HCT116 (cell line): ENCODE measurements at regions not wholly inside any gene's neighbourhood (a gene's known extent, or its start where the extent isn't known, plus 50 kb on each side); places are given as distances from the start of the nearest gene placed in this dataset.

Experiments
- ATAC-seq: fragments of 200-7000 bp; cut with Tn5 transposase; 2 replicates; pipeline ENCODE4 v1.9.1; 2020; ENCODE audit warnings: mild to moderate bottlenecking, moderate library complexity
- BruUV-seq: library from RNA; stranded (reverse); fragments of 400-500 nt; replicated peaks from 2 replicates; lab custom pipeline; 2021; lab: Mats Ljungman, UMichigan
- CTCF ChIA-PET: fragments of 300-600 bp; sonication (Branson Sonifier 250); formaldehyde crosslinking; loops from one replicate; lab custom pipeline; 2021; ENCODE audit warnings: antibody characterized with exemption; lab: Charles Lee
- POLR2A ChIA-PET: fragments of 300-600, 350-600 bp; sonication (Branson Sonifier 250); formaldehyde crosslinking; loops from one replicate; lab custom pipeline; 2021; ENCODE audit warnings: antibody characterized with exemption; lab: Charles Lee
- RAD21 ChIA-PET, 2 experiments: fragments of 300-600 bp; sonication (Branson Sonifier 250); formaldehyde crosslinking; loops; one replicate each; lab custom pipeline; 2023; ENCODE audit warnings: low total read pairs in 2 of 2; ENCODE audit not compliant: uncharacterized antibody in 2 of 2, unreplicated experiment in 2 of 2, low non-redundant PET in 1 of 2; lab: Charles Lee
- DNase-seq: peaks from one replicate; pipeline ENCODE4 v3.0.0-alpha.2; 2010; ENCODE audit warnings: low read depth, low spot score
- H2AFZ ChIP-seq: fragments of 200-600 bp; shearing (Covaris generic), sonication (generic); 2 replicates; pipeline ENCODE4 v1.6.1; 2017; ENCODE audit warnings: low read depth, mixed run types, mixed read lengths, antibody characterized with exemption, low read length; ENCODE audit not compliant: poor library complexity, severe bottlenecking
- H3K27ac ChIP-seq: 2 replicates; pipeline ENCODE4 v1.5.1; 2012; ENCODE audit warnings: low read depth, low read length
- H3K27me3 ChIP-seq: fragments of 200-600 bp; sonication (generic); 2 replicates; pipeline ENCODE4 v1.6.1; 2016; ENCODE audit warnings: mixed run types, low read length, mixed read lengths; ENCODE audit not compliant: insufficient read depth
- H3K36me3 ChIP-seq, 2 experiments: fragments of 200-500 bp in 1 of 2; fragments of 200-600 bp in 1 of 2; sonication (Bioruptor generic) in 1 of 2; sonication (generic) in 1 of 2; 2 replicates each; pipeline versions ENCODE4 v1.5.1 to v1.6.1; 2014 to 2016; ENCODE audit warnings: low read length in 2 of 2, inconsistent platforms in 1 of 2, mixed read lengths in 1 of 2, mixed run types in 1 of 2; ENCODE audit not compliant: insufficient read depth in 2 of 2, control insufficient read depth in 1 of 2
- H3K4me1 ChIP-seq, 2 experiments: fragments of 200-600 bp in 1 of 2; sonication (generic) in 1 of 2; 2 replicates each; pipeline versions ENCODE4 v1.5.1 to v1.6.1; 2012 to 2017; ENCODE audit warnings: low read length in 2 of 2, inconsistent platforms in 1 of 2, mild to moderate bottlenecking in 1 of 2, mixed read lengths in 1 of 2, mixed run types in 1 of 2, moderate library complexity in 1 of 2; ENCODE audit not compliant: insufficient read depth in 2 of 2, control insufficient read depth in 1 of 2
- H3K4me2 ChIP-seq: fragments of 200-600 bp; sonication (generic); 2 replicates; pipeline ENCODE4 v1.6.1; 2017; ENCODE audit warnings: mixed run types, low read length, mixed read lengths
- H3K4me3 ChIP-seq, 2 experiments: fragments of 200-600 bp in 1 of 2; sonication (generic) in 1 of 2; replicated peaks in 1 of 2; 2 replicates each; pipeline ENCODE4 v1.5.1; 2011 to 2016; ENCODE audit warnings: low read length in 2 of 2, control low read depth in 1 of 2, low read depth in 1 of 2, mild to moderate bottlenecking in 1 of 2, mixed read lengths in 1 of 2, mixed run types in 1 of 2
- H3K79me2 ChIP-seq: fragments of 200-600 bp; sonication (generic); 2 replicates; pipeline ENCODE4 v1.6.1; 2017; ENCODE audit warnings: mild to moderate bottlenecking, mixed run types, low read length, moderate library complexity, mixed read lengths; ENCODE audit not compliant: insufficient read depth
- H3K9ac ChIP-seq: fragments of 200-600 bp; sonication (generic); 2 replicates; pipeline ENCODE4 v1.6.1; 2016; ENCODE audit warnings: low read length, mixed read lengths
- H3K9me2 ChIP-seq: fragments of 200-600 bp; sonication (generic), shearing (Covaris generic); 2 replicates; pipeline ENCODE4 v1.6.1; 2017; ENCODE audit warnings: mixed run types, mild to moderate bottlenecking, moderate library complexity; ENCODE audit not compliant: insufficient read depth
- H3K9me3 ChIP-seq, 2 experiments: fragments of 200-500 bp in 1 of 2; fragments of 200-600 bp in 1 of 2; sonication (Bioruptor generic) in 1 of 2; sonication (generic) in 1 of 2; 2 replicates each; pipeline ENCODE4 v1.6.1; 2014 to 2017; ENCODE audit warnings: low read length in 2 of 2, mixed read lengths in 2 of 2, inconsistent platforms in 1 of 2, low read depth in 1 of 2, mild to moderate bottlenecking in 1 of 2, mixed run types in 1 of 2, moderate library complexity in 1 of 2; ENCODE audit not compliant: control insufficient read depth in 1 of 2, insufficient read depth in 1 of 2
- H4K20me1 ChIP-seq: fragments of 200-600 bp; sonication (generic), shearing (Covaris generic); 2 replicates; pipeline ENCODE4 v1.6.1; 2017; ENCODE audit warnings: mixed run types, mild to moderate bottlenecking, moderate library complexity; ENCODE audit not compliant: insufficient read depth
- EGR1 ChIP-seq: IDR thresholded peaks from 2 replicates; pipeline ENCODE4 v1.6.1; 2012; ENCODE audit warnings: low read depth
- POLR2AphosphoS5 ChIP-seq: IDR thresholded peaks from 2 replicates; pipeline ENCODE4 v1.6.1; 2011; ENCODE audit warnings: mild to moderate bottlenecking, low read depth, low read length, moderate library complexity
- SRF ChIP-seq: IDR thresholded peaks from 2 replicates; pipeline ENCODE4 v1.6.1; 2012; ENCODE audit warnings: low read depth
- TCF7L2 ChIP-seq: IDR thresholded peaks from 2 replicates; pipeline ENCODE4 v1.7.0; 2011; ENCODE audit warnings: borderline replicate concordance, inconsistent platforms; ENCODE audit not compliant: insufficient read depth, insufficient read length; ENCODE audit errors: extremely low read depth
- ZNF274 ChIP-seq: fragments of 200-500 bp; sonication (Bioruptor generic); IDR thresholded peaks from 2 replicates; pipeline ENCODE4 v1.6.1; 2014; ENCODE audit warnings: mild to moderate bottlenecking, low read depth, low read length, inconsistent platforms
- intact Hi-C: fragments of 100-400 bp; cut with micrococcal nuclease; formaldehyde crosslinking; loops from 2 replicates; pipeline ENCODE4 v1.10.0; 2022
- TF ChIP-seq, protein P1 (sequence below): IDR thresholded peaks from 2 replicates; pipeline ENCODE4 v1.6.1; 2012; ENCODE audit warnings: low read depth
- TF ChIP-seq, protein P2 (sequence below): IDR thresholded peaks from 2 replicates; pipeline ENCODE4 v1.6.1; 2012

DNA sequence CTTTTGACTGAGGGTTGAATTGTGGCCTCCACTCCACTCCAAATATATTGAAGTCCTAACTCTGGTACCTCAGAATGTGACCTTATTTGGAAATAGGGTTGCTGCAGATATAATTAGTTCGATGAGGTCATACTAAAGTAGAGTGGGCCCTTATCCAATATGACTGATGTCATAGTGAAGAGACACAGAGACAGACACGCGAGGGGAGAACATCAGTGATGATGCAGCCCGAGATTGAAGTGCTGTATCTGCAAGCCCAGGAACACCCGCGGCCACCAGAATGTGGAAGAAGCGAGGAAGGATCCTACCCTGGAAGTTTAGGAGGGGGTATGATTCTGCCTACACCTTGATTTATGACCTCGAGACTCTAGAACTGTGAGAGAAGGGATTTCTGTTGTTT, 279.0 kb downstream of the ANKRD50 start:
- intact Hi-C loops: no loop called here
- H3K27me3 ChIP-seq: no peaks in the 10 kb centered on the region
- H3K4me1 ChIP-seq: no peaks in the 10 kb centered on the region
- no peak overlapping the region for H3K4me3 ChIP-seq
- TF ChIP-seq, protein P1, sequence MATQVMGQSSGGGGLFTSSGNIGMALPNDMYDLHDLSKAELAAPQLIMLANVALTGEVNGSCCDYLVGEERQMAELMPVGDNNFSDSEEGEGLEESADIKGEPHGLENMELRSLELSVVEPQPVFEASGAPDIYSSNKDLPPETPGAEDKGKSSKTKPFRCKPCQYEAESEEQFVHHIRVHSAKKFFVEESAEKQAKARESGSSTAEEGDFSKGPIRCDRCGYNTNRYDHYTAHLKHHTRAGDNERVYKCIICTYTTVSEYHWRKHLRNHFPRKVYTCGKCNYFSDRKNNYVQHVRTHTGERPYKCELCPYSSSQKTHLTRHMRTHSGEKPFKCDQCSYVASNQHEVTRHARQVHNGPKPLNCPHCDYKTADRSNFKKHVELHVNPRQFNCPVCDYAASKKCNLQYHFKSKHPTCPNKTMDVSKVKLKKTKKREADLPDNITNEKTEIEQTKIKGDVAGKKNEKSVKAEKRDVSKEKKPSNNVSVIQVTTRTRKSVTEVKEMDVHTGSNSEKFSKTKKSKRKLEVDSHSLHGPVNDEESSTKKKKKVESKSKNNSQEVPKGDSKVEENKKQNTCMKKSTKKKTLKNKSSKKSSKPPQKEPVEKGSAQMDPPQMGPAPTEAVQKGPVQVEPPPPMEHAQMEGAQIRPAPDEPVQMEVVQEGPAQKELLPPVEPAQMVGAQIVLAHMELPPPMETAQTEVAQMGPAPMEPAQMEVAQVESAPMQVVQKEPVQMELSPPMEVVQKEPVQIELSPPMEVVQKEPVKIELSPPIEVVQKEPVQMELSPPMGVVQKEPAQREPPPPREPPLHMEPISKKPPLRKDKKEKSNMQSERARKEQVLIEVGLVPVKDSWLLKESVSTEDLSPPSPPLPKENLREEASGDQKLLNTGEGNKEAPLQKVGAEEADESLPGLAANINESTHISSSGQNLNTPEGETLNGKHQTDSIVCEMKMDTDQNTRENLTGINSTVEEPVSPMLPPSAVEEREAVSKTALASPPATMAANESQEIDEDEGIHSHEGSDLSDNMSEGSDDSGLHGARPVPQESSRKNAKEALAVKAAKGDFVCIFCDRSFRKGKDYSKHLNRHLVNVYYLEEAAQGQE: no peak
- no peak for TF ChIP-seq TCF7L2
- TF ChIP-seq EGR1: no peak
- no peak for TF ChIP-seq ZNF274
- TF ChIP-seq, protein P2, sequence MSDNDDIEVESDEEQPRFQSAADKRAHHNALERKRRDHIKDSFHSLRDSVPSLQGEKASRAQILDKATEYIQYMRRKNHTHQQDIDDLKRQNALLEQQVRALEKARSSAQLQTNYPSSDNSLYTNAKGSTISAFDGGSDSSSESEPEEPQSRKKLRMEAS: no peak
- no peak for TF ChIP-seq POLR2AphosphoS5
- no peak for TF ChIP-seq SRF
- no peaks in the 10 kb centered on the region for H3K36me3 ChIP-seq
- no peak overlapping the region for H3K4me2 ChIP-seq
- no peak overlapping the region for H3K9ac ChIP-seq
- no peaks in the 10 kb centered on the region for H3K79me2 ChIP-seq
- POLR2A ChIA-PET: no interaction called here
- H3K9me3 ChIP-seq: no peaks in the 10 kb centered on the region
- H3K9me2 ChIP-seq: no peaks in the 10 kb centered on the region
- RAD21 ChIA-PET: no interaction called here
- no TSS peak for BruUV-seq
- H2AFZ ChIP-seq: peak overlapping the region; percentile 34
- no peaks in the 10 kb centered on the region for H4K20me1 ChIP-seq
- no peak overlapping the region for H3K27ac ChIP-seq
- ATAC-seq: no peak
- no peak for DNase-seq
- CTCF ChIA-PET: no interaction called here
